Peyer's patch (tissue), 4 donors: ENCODE measurements at regions not wholly inside any gene's neighbourhood (a gene's known extent, or its start where the extent isn't known, plus 50 kb on each side); places are given as distances from the start of the nearest gene placed in this dataset.

Source experiments
- CTCF ChIP-seq, 6 experiments: fragments of 450-650 bp in 4 of 6; fragments of 200-600 bp in 2 of 6; sonication (generic) in 1 of 6; IDR thresholded peaks; one replicate each; pipeline ENCODE4 v1.5.1; 2017 to 2019; ENCODE audit warnings: antibody characterized with exemption in 6 of 6, mild to moderate bottlenecking in 3 of 6, moderate library complexity in 1 of 6
- POLR2A ChIP-seq, 2 donors: fragments of 450-650 bp; IDR thresholded peaks; one replicate each; pipeline ENCODE4 v1.5.1; 2017; ENCODE audit warnings: antibody characterized with exemption in 2 of 2, mild to moderate bottlenecking in 2 of 2, moderate library complexity in 2 of 2

- TF ChIP-seq CTCF (IDR thresholded peaks at IDR 0.05) (no peak), POLR2A (IDR thresholded peaks at IDR 0.05) (no peak)
Observed at GRCh38 chr5:41650131-41650530, 139.7 kb upstream of the PLCXD3 start.
